H7 (cell line): ENCODE measurements at regions not wholly inside any gene's neighbourhood (a gene's known extent, or its start where the extent isn't known, plus 50 kb on each side); places are given as distances from the start of the nearest gene placed in this dataset.
"Not testable (repeated sequence)": the region's sequence is repeated elsewhere in the genome, so short reads cannot be mapped to it uniquely, and the experiment has no call there.

Experiments used
- DNase-seq: peaks from one replicate; pipeline ENCODE4 v3.0.0; 2012
- H3K27me3 ChIP-seq: 2 replicates; pipeline ENCODE4 v1.6.0; 2011; ENCODE audit warnings: mild to moderate bottlenecking, low read length; ENCODE audit not compliant: control insufficient read depth, insufficient read depth
- H3K36me3 ChIP-seq: replicated peaks from 2 replicates; pipeline ENCODE4 v1.5.1; 2011; ENCODE audit warnings: low read length; ENCODE audit not compliant: control insufficient read depth, insufficient read depth
- H3K4me3 ChIP-seq: 2 replicates; pipeline ENCODE4 v1.5.1; 2011; ENCODE audit warnings: low read depth, mild to moderate bottlenecking, control low read depth, low read length, moderate library complexity; ENCODE audit not compliant: insufficient read depth

- H3K4me3 ChIP-seq, DNase-seq, H3K27me3 ChIP-seq, H3K36me3 ChIP-seq: not testable (repeated sequence)
These were observed 416.5 kb downstream of the ANKRD30B start for GRCh38 chr18:15164446-15164845.

GRCh38 chr18:15165048-15165447 lies 417.1 kb downstream of the ANKRD30B start:
- Histone ChIP-seq H3K4me3 (no peak overlapping the region), H3K36me3 (no peaks in the 10 kb centered on the region), H3K27me3 (no peaks in the 10 kb centered on the region)
- DNase-seq = no peak

GRCh38 chr18:15193028-15193427 lies 445.1 kb downstream of the ANKRD30B start:
- DNase-seq, H3K27me3 ChIP-seq, H3K4me3 ChIP-seq: not testable (repeated sequence)

GRCh38 chr18:15193813-15194212 lies 445.8 kb downstream of the ANKRD30B start:
- H3K4me3 ChIP-seq, H3K36me3 ChIP-seq, DNase-seq, H3K27me3 ChIP-seq: not testable (repeated sequence)

More at GRCh38 chr18:15193028-15193427, 445.1 kb downstream of the ANKRD30B start:
- not testable (repeated sequence) for H3K36me3 ChIP-seq

GRCh38 chr18:15197338-15198115 lies 449.6 kb downstream of the ANKRD30B start:
- H3K27me3 ChIP-seq, H3K4me3 ChIP-seq, H3K36me3 ChIP-seq: not testable (repeated sequence)
- peak; percentile 2 for DNase-seq

GRCh38 chr18:15198116-15198389 lies 450.1 kb downstream of the ANKRD30B start:
- peak; percentile 0 for DNase-seq
- Histone ChIP-seq H3K27me3 (no peaks in the 10 kb centered on the region), H3K36me3 (no peaks in the 10 kb centered on the region), H3K4me3 (no peak overlapping the region)
